ENCODE measurements at regions not wholly inside any gene's neighbourhood (a gene's known extent, or its start where the extent isn't known, plus 50 kb on each side); places are given as distances from the start of the nearest gene placed in this dataset.

GRCh38 chr18:34292594-34292993 lies 67.9 kb upstream of the NOL4 start:
- no peak overlapping the region for H3K4me3 ChIP-seq (ENCODE audit: low read depth, low read length)
- H3K36me3 ChIP-seq (ENCODE audit: control insufficient read depth, insufficient read depth, low read length), result no peaks in the 10 kb centered on the region
- H3K27me3 ChIP-seq (ENCODE audit: control insufficient read depth, insufficient read depth, low read length), result no peaks in the 10 kb centered on the region
- no peak for TF ChIP-seq CTCF (IDR thresholded peaks at IDR 0.05; ENCODE audit: insufficient read depth, low read length, poor library complexity, severe bottlenecking)
- DNase-seq (ENCODE audit: low read depth), result no peak

GRCh38 chr18:34297287-34297686 lies 72.6 kb upstream of the NOL4 start:
- no peak overlapping the region for H3K4me3 ChIP-seq (ENCODE audit: low read depth, low read length)
- no peak for DNase-seq (ENCODE audit: low read depth)
- H3K36me3 ChIP-seq (ENCODE audit: control insufficient read depth, insufficient read depth, low read length), result no peaks in the 10 kb centered on the region
- H3K27me3 ChIP-seq (ENCODE audit: control insufficient read depth, insufficient read depth, low read length), result no peaks in the 10 kb centered on the region
- no peak for TF ChIP-seq CTCF (IDR thresholded peaks at IDR 0.05; ENCODE audit: insufficient read depth, low read length, poor library complexity, severe bottlenecking)

DNA sequence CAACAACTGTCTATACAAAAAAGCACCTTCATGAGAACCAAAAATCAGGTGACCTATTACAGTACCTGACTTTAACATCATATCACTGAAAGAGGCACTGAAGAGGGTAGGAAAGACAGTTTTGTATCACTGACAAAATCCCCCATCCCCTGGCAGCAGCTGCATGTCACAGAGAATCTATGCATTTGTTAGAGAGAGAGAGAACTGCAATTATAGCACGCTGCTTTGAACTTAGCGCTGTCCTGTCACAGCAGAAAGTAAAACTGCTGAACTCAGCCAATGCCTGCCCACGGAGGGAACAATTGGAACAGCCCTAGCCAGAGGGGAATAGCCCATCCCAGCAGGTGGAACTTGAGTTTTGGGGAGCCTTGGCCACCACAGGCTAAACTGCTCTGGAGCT lies 75.1 kb upstream of the NOL4 start:
- Histone ChIP-seq H3K27me3 (ENCODE audit: control insufficient read depth, insufficient read depth, low read length) (no peaks in the 10 kb centered on the region), H3K4me3 (ENCODE audit: low read depth, low read length) (no peak overlapping the region), H3K36me3 (ENCODE audit: control insufficient read depth, insufficient read depth, low read length) (no peaks in the 10 kb centered on the region)
- no peak for TF ChIP-seq CTCF (IDR thresholded peaks at IDR 0.05; ENCODE audit: insufficient read depth, low read length, poor library complexity, severe bottlenecking)
- no peak for DNase-seq (ENCODE audit: low read depth)

- TF ChIP-seq CTCF (IDR thresholded peaks at IDR 0.05; ENCODE audit: insufficient read depth, low read length, poor library complexity, severe bottlenecking), result no peak
- no peaks in the 10 kb centered on the region for H3K27me3 ChIP-seq (ENCODE audit: control insufficient read depth, insufficient read depth, low read length)
- no peak overlapping the region for H3K4me3 ChIP-seq (ENCODE audit: low read depth, low read length)
- DNase-seq (ENCODE audit: low read depth), result no peak
- no peaks in the 10 kb centered on the region for H3K36me3 ChIP-seq (ENCODE audit: control insufficient read depth, insufficient read depth, low read length)
Observed at GRCh38 chr18:34311468-34311867, 86.8 kb upstream of the NOL4 start.

DNA sequence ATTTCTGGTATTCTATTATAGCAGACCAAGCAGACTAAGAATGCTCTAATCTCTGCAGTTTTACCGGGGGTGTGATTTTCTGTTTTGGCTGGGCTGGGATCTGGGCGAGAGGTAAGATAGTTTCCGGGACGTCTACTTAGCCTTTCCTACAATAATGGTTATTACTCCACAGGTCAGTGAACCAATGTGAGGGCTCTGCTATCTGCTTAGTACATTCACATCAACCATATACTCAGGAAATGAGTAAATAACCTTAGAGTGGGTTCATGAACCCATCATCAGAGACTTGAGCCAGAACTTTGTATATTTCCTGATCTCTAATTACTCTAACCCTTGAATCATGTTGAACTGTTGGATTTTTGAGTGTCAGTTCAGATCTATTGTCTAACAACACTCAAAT lies 90.1 kb upstream of the NOL4 start:
- Histone ChIP-seq H3K36me3 (ENCODE audit: control insufficient read depth, insufficient read depth, low read length) (no peaks in the 10 kb centered on the region), H3K27me3 (ENCODE audit: control insufficient read depth, insufficient read depth, low read length) (no peaks in the 10 kb centered on the region), H3K4me3 (ENCODE audit: low read depth, low read length) (no peak overlapping the region)
- TF ChIP-seq CTCF (IDR thresholded peaks at IDR 0.05; ENCODE audit: insufficient read depth, low read length, poor library complexity, severe bottlenecking), result no peak
- DNase-seq (ENCODE audit: low read depth), result no peak

GRCh38 chr18:34315591-34316352 lies 91.1 kb upstream of the NOL4 start:
- DNase-seq (ENCODE audit: low read depth), result no peak
- H3K27me3 ChIP-seq (ENCODE audit: control insufficient read depth, insufficient read depth, low read length), result no peaks in the 10 kb centered on the region
- no peak overlapping the region for H3K4me3 ChIP-seq (ENCODE audit: low read depth, low read length)
- no peak for TF ChIP-seq CTCF (IDR thresholded peaks at IDR 0.05; ENCODE audit: insufficient read depth, low read length, poor library complexity, severe bottlenecking)
- H3K36me3 ChIP-seq (ENCODE audit: control insufficient read depth, insufficient read depth, low read length), result no peaks in the 10 kb centered on the region

Data from kidney epithelial cell (primary cell).